PC-3 (cell line): ENCODE measurements at regions not wholly inside any gene's neighbourhood (a gene's known extent, or its start where the extent isn't known, plus 50 kb on each side); places are given as distances from the start of the nearest gene placed in this dataset.

Source experiments
- ATAC-seq: fragments of 200-7000 bp; cut with Tn5 transposase; 2 replicates; pipeline ENCODE4 v1.9.1; 2020; ENCODE audit warnings: mild to moderate bottlenecking, moderate library complexity
- BruUV-seq: library from RNA; stranded (reverse); fragments of 400-500 nt; replicated peaks from 2 replicates; lab custom pipeline; 2021; lab: Mats Ljungman, UMichigan
- CTCF ChIA-PET: fragments of 300-600 bp; sonication (Branson Sonifier 250); formaldehyde crosslinking; loops from one replicate; lab custom pipeline; 2022; ENCODE audit warnings: antibody characterized with exemption; lab: Charles Lee
- POLR2A ChIA-PET: fragments of 300-600 bp; sonication (Branson Sonifier 250); formaldehyde crosslinking; loops from one replicate; lab custom pipeline; 2022; ENCODE audit warnings: antibody characterized with exemption; ENCODE audit not compliant: unreplicated experiment; lab: Charles Lee
- DNase-seq: peaks from one replicate; pipeline ENCODE4 v3.0.0-alpha.2; 2015
- H2AFZ ChIP-seq: fragments of 300-600 bp; sonication (generic); 2 replicates; pipeline ENCODE4 v1.6.0; 2016; ENCODE audit warnings: antibody characterized with exemption, low read length
- H3F3A ChIP-seq: fragments of 300-600 bp; sonication (generic); one replicate; pipeline ENCODE4 v1.6.0; 2017; ENCODE audit warnings: antibody characterized with exemption, low read length, control low read depth, mild to moderate bottlenecking; ENCODE audit not compliant: unreplicated experiment
- H3K27ac ChIP-seq: fragments of 300-600 bp; sonication (generic); 2 replicates; pipeline ENCODE4 v1.5.1; 2016; ENCODE audit warnings: mild to moderate bottlenecking, low read length
- H3K27me3 ChIP-seq: fragments of 300-600 bp; sonication (generic); 2 replicates; pipeline ENCODE4 v1.6.1; 2016; ENCODE audit warnings: low read length, mixed read lengths
- H3K36me3 ChIP-seq: fragments of 300-600 bp; sonication (generic); 2 replicates; pipeline ENCODE4 v1.6.1; 2016; ENCODE audit warnings: low read depth, mixed run types, low read length, mixed read lengths
- H3K4me1 ChIP-seq: fragments of 300-600 bp; sonication (generic); 2 replicates; pipeline ENCODE4 v1.5.1; 2016; ENCODE audit warnings: low read length; ENCODE audit not compliant: insufficient read depth
- H3K4me2 ChIP-seq: fragments of 300-600 bp; sonication (generic); 2 replicates; pipeline ENCODE4 v1.6.0; 2016; ENCODE audit warnings: low read length
- H3K4me3 ChIP-seq: fragments of 300-600 bp; sonication (generic); 2 replicates; pipeline ENCODE4 v1.5.1; 2016; ENCODE audit warnings: mild to moderate bottlenecking, low read length, mixed read lengths
- H3K79me2 ChIP-seq: fragments of 300-600 bp; sonication (generic); 2 replicates; pipeline ENCODE4 v1.6.1; 2017; ENCODE audit warnings: low read length, mixed read lengths
- H3K9ac ChIP-seq: fragments of 300-600 bp; sonication (generic); 2 replicates; pipeline ENCODE4 v1.6.0; 2016; ENCODE audit warnings: mild to moderate bottlenecking, low read length
- H3K9me2 ChIP-seq: fragments of 300-600 bp; sonication (generic); replicated peaks from 2 replicates; pipeline ENCODE4 v1.6.1; 2016; ENCODE audit warnings: mixed run types, low read length, mixed read lengths
- H3K9me3 ChIP-seq: fragments of 300-600 bp; sonication (generic); 2 replicates; pipeline ENCODE4 v1.6.1; 2016; ENCODE audit warnings: low read length, mixed read lengths
- H4K20me1 ChIP-seq: fragments of 300-600 bp; sonication (generic); 2 replicates; pipeline ENCODE4 v1.6.1; 2016; ENCODE audit warnings: low read length, mixed read lengths
- CTCF ChIP-seq: fragments of 300-600 bp; sonication (generic); conservative IDR thresholded peaks from 2 replicates; pipeline ENCODE4 v1.5.1; 2017; ENCODE audit warnings: antibody characterized with exemption, low read depth, mild to moderate bottlenecking, low read length
- EZH2 ChIP-seq: fragments of 300-600 bp; sonication (generic); IDR thresholded peaks from one replicate; pipeline ENCODE4 v1.6.1; 2017; ENCODE audit warnings: antibody characterized with exemption, mild to moderate bottlenecking, low read length; ENCODE audit not compliant: unreplicated experiment
- EZH2phosphoT487 ChIP-seq: fragments of 300-600 bp; sonication (generic); IDR thresholded peaks from 2 replicates; pipeline ENCODE4 v1.6.1; 2018; ENCODE audit warnings: mild to moderate bottlenecking, antibody characterized with exemption, low read length, borderline replicate concordance
- intact Hi-C: fragments of 100-400 bp; cut with micrococcal nuclease; formaldehyde crosslinking; loops from 2 replicates; pipeline ENCODE4 v1.9.0; 2023

GRCh38 chr2:175633227-175633626 is 368.8 kb downstream of the LNPK start:
- H3K4me2 ChIP-seq: no peak overlapping the region
- H3K27me3 ChIP-seq: peaks cover 26% of the 10 kb centered on the region
- ChIA-PET CTCF (no interaction called here), POLR2A (no interaction called here)
- no peak for TF ChIP-seq EZH2phosphoT487
- no TSS peak for BruUV-seq
- H3K9me3 ChIP-seq: no peaks in the 10 kb centered on the region
- intact Hi-C loops: no loop called here
- no peak overlapping the region for H3K27ac ChIP-seq
- no peaks in the 10 kb centered on the region for H4K20me1 ChIP-seq
- no peak overlapping the region for H2AFZ ChIP-seq
- H3K9me2 ChIP-seq: no peaks in the 10 kb centered on the region
- no peak overlapping the region for H3K9ac ChIP-seq
- H3K4me3 ChIP-seq: no peak overlapping the region
- no peaks in the 10 kb centered on the region for H3K36me3 ChIP-seq
- peaks cover 10% of the 10 kb centered on the region for H3K4me1 ChIP-seq
- no peaks in the 10 kb centered on the region for H3F3A ChIP-seq
- DNase-seq (no peak), ATAC-seq (no peak)
- no peaks in the 10 kb centered on the region for H3K79me2 ChIP-seq

GRCh38 chr2:175631245-175631623 is 370.8 kb downstream of the LNPK start:
- H3K4me3 ChIP-seq: no peak overlapping the region
- H3K9me3 ChIP-seq: no peaks in the 10 kb centered on the region
- no peak overlapping the region for H3K9ac ChIP-seq
- peak; percentile 26 for DNase-seq
- no peak overlapping the region for H3K27ac ChIP-seq
- no peaks in the 10 kb centered on the region for H3F3A ChIP-seq
- ATAC-seq: no peak
- no peaks in the 10 kb centered on the region for H4K20me1 ChIP-seq
- no peaks in the 10 kb centered on the region for H3K9me2 ChIP-seq
- CTCF ChIA-PET: no interaction called here
- BruUV-seq: no TSS peak
- POLR2A ChIA-PET: no interaction called here
- H3K4me1 ChIP-seq: peaks cover 10% of the 10 kb centered on the region
- intact Hi-C loops: no loop called here
- no peaks in the 10 kb centered on the region for H3K79me2 ChIP-seq
- no peak overlapping the region for H2AFZ ChIP-seq
- no peaks in the 10 kb centered on the region for H3K36me3 ChIP-seq
- H3K4me2 ChIP-seq: no peak overlapping the region
- peaks cover 22% of the 10 kb centered on the region for H3K27me3 ChIP-seq
- no peak for TF ChIP-seq CTCF
- no peak for TF ChIP-seq EZH2phosphoT487
- TF ChIP-seq EZH2: no peak

GRCh38 chr2:175630280-175631244 is 371.5 kb downstream of the LNPK start:
- ChIA-PET CTCF (no interaction called here), POLR2A (no interaction called here)
- no peaks in the 10 kb centered on the region for H3K36me3 ChIP-seq
- H3K4me2 ChIP-seq: no peak overlapping the region
- no peak overlapping the region for H3K27ac ChIP-seq
- peaks cover 27% of the 10 kb centered on the region for H3K27me3 ChIP-seq
- no peaks in the 10 kb centered on the region for H4K20me1 ChIP-seq
- H3K4me3 ChIP-seq: no peak overlapping the region
- BruUV-seq: no TSS peak
- no peaks in the 10 kb centered on the region for H3K79me2 ChIP-seq
- H3K9ac ChIP-seq: no peak overlapping the region
- no peak overlapping the region for H2AFZ ChIP-seq
- intact Hi-C loops: no loop called here
- no peak for ATAC-seq
- H3K9me3 ChIP-seq: no peaks in the 10 kb centered on the region
- no peaks in the 10 kb centered on the region for H3F3A ChIP-seq
- peak; percentile 34 for DNase-seq
- peaks cover 10% of the 10 kb centered on the region for H3K4me1 ChIP-seq
- TF ChIP-seq EZH2phosphoT487 (no peak), CTCF (no peak), EZH2 (no peak)
- no peaks in the 10 kb centered on the region for H3K9me2 ChIP-seq
